Body of pancreas (tissue), 4 donors: ENCODE measurements at regions not wholly inside any gene's neighbourhood (a gene's known extent, or its start where the extent isn't known, plus 50 kb on each side); places are given as distances from the start of the nearest gene placed in this dataset.

Experiments
- ATAC-seq: fragments of 150-250 bp; one replicate; pipeline ENCODE4 v1.9.1; 2016
- DNase-seq, 4 donors: peaks; one replicate each; pipeline ENCODE4 v3.0.0-alpha.2; 2019
- H3K27ac ChIP-seq, 4 donors: fragments of 200-600 bp; sonication (generic); 1 replicate in 3 of 4; 2 replicates in 1 of 4; pipeline versions ENCODE4 v1.5.1 to v1.6.1; 2016 to 2019; ENCODE audit warnings: mild to moderate bottlenecking in 1 of 4, mixed read lengths in 1 of 4, moderate library complexity in 1 of 4
- H3K27me3 ChIP-seq, 2 donors: fragments of 200-600 bp; sonication (generic); one replicate each; pipeline ENCODE4 v1.6.0; 2016; ENCODE audit warnings: mild to moderate bottlenecking in 1 of 2
- H3K36me3 ChIP-seq, 2 donors: fragments of 200-600 bp; sonication (generic); replicated peaks in 1 of 2; 2 replicates each; pipeline ENCODE4 v1.5.1; 2016; ENCODE audit warnings: low read depth in 2 of 2; ENCODE audit not compliant: insufficient read depth in 1 of 2
- H3K4me1 ChIP-seq: fragments of 200-600 bp; sonication (generic); one replicate; pipeline ENCODE4 v1.6.0; 2016
- H3K4me3 ChIP-seq, 2 donors: fragments of 200-600 bp; sonication (generic); 1 replicate in 1 of 2; 2 replicates in 1 of 2; pipeline ENCODE4 v1.5.1; 2016 to 2019
- H3K9me3 ChIP-seq, 3 donors: fragments of 200-600 bp; sonication (generic); 1 replicate in 2 of 3; 2 replicates in 1 of 3; pipeline ENCODE4 v1.5.1; 2016
- CTCF ChIP-seq, 7 experiments: fragments of 450-650 bp in 4 of 7; fragments of 200-600 bp in 3 of 7; sonication (generic) in 3 of 7; IDR thresholded peaks; one replicate each; pipeline ENCODE4 v1.5.1; 2016 to 2019; ENCODE audit warnings: antibody characterized with exemption in 7 of 7
- POLR2A ChIP-seq, 3 donors: fragments of 450-650 bp; IDR thresholded peaks; one replicate each; pipeline ENCODE4 v1.6.1; 2016; ENCODE audit warnings: antibody characterized with exemption in 3 of 3, mild to moderate bottlenecking in 2 of 3
- WGBS, 2 donors: methylation state at CpG; one replicate each; pipeline ENCODE4 v1.1.5; 2017; 5-methylcytosine and 5-hydroxymethylcytosine counted together
- intact Hi-C: fragments of 100-400 bp; cut with DNase I; formaldehyde crosslinking; loops from one replicate; pipeline ENCODE4 v1.15.1; 2023

- 76 to 100% methylated on average over 1 of the region's 1 CpG for WGBS, 2 donors
- ATAC-seq, result no peak
Measured at GRCh38 chr16:82370282-82370681, 200.3 kb upstream of the MPHOSPH6 start.

GRCh38 chr16:82368041-82368440, 198.0 kb upstream of the MPHOSPH6 start:
- intact Hi-C loops, result no loop called here

More at GRCh38 chr16:82370282-82370681, 200.3 kb upstream of the MPHOSPH6 start:
- TF ChIP-seq POLR2A (IDR thresholded peaks at IDR 0.05) (no peak), CTCF (IDR thresholded peaks at IDR 0.05) (no peak)
- H3K4me3 ChIP-seq, result no peak overlapping the region
- H3K4me1 ChIP-seq, result no peaks in the 10 kb centered on the region
- no peak for DNase-seq
- no peaks in the 10 kb centered on the region for H3K36me3 ChIP-seq
- intact Hi-C loops, result no loop called here
- no peak overlapping the region for H3K27ac ChIP-seq
- H3K27me3 ChIP-seq, result no peaks in the 10 kb centered on the region
- H3K9me3 ChIP-seq, result no peaks in the 10 kb centered on the region

GRCh38 chr16:82366462-82366861, 196.4 kb upstream of the MPHOSPH6 start:
- TF ChIP-seq POLR2A (IDR thresholded peaks at IDR 0.05), result no peak
- TF ChIP-seq CTCF (IDR thresholded peaks at IDR 0.05), result no peak
- ATAC-seq (no peak), DNase-seq (no peak)
- Histone ChIP-seq H3K27ac (no peak overlapping the region), H3K4me1 (no peaks in the 10 kb centered on the region), H3K27me3 (no peaks in the 10 kb centered on the region), H3K9me3 (no peaks in the 10 kb centered on the region), H3K4me3 (no peak overlapping the region), H3K36me3 (no peaks in the 10 kb centered on the region)
- WGBS, 2 donors, result 83 to 91% methylated on average over 2 of the region's 2 CpGs
- intact Hi-C loops, result no loop called here

More at GRCh38 chr16:82368041-82368440, 198.0 kb upstream of the MPHOSPH6 start:
- no peaks in the 10 kb centered on the region for H3K36me3 ChIP-seq
- no peaks in the 10 kb centered on the region for H3K9me3 ChIP-seq
- H3K27ac ChIP-seq, result no peak overlapping the region
- ATAC-seq (no peak), DNase-seq (peak; percentile 20 to 56 (median 34))
- no peak overlapping the region for H3K4me3 ChIP-seq
- H3K4me1 ChIP-seq, result no peaks in the 10 kb centered on the region
- no peaks in the 10 kb centered on the region for H3K27me3 ChIP-seq
- TF ChIP-seq POLR2A (IDR thresholded peaks at IDR 0.05), result no peak
- peak in 3 of 7 experiments; percentile 23 to 32 (median 28) for TF ChIP-seq CTCF (IDR thresholded peaks at IDR 0.05)

GRCh38 chr16:82364690-82365089, 194.7 kb upstream of the MPHOSPH6 start:
- Histone ChIP-seq H3K36me3 (no peaks in the 10 kb centered on the region), H3K4me3 (no peak overlapping the region), H3K27ac (no peak overlapping the region), H3K4me1 (no peaks in the 10 kb centered on the region), H3K27me3 (no peaks in the 10 kb centered on the region), H3K9me3 (no peaks in the 10 kb centered on the region)
- intact Hi-C loops, result no loop called here
- TF ChIP-seq POLR2A (IDR thresholded peaks at IDR 0.05), result no peak
- TF ChIP-seq CTCF (IDR thresholded peaks at IDR 0.05), result no peak
- WGBS, 2 donors, result 31 to 35% methylated on average over 2 of the region's 2 CpGs
- ATAC-seq, result no peak
- DNase-seq, result no peak

- WGBS, 2 donors, result 73 to 74% methylated on average over 11 of the region's 11 CpGs
- Histone ChIP-seq H3K27me3 (no peaks in the 10 kb centered on the region), H3K4me3 (no peak overlapping the region), H3K9me3 (no peaks in the 10 kb centered on the region), H3K4me1 (peaks cover 6% of the 10 kb centered on the region), H3K27ac (no peak overlapping the region), H3K36me3 (no peaks in the 10 kb centered on the region)
- ATAC-seq (no peak), DNase-seq (no peak)
- intact Hi-C loops, result no loop called here
- TF ChIP-seq POLR2A (IDR thresholded peaks at IDR 0.05), result no peak
- TF ChIP-seq CTCF (IDR thresholded peaks at IDR 0.05), result no peak
Measured at GRCh38 chr16:82363026-82363816, 193.2 kb upstream of the MPHOSPH6 start.
